ENCODE measurements at regions not wholly inside any gene's neighbourhood (a gene's known extent, or its start where the extent isn't known, plus 50 kb on each side); places are given as distances from the start of the nearest gene placed in this dataset.

DNA sequence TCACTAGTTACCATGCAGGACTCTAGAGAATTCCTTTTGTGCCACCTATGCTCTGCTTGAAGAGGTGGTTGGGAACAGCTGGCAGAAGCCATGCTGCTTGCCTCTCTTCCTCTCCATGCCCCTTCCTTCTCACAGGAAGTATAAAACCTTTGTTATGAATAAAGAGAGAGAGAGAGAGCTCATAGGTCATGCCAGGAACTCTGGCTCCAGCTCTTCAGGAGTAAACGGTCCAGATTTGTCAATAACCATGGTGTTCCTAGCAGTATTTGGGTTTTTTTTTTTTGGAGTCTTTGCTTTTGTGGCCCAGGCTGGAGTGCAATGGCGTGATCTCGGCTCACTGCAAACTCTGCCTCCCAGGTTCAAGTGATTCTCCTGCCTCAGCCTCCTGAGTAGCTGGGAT, 97.7 kb upstream of the SLC4A7 start:
- ChIA-PET CTCF (no interaction called here), POLR2A (no interaction called here), RAD21 (ENCODE audit: low non-redundant PET in 1 of 2, low total read pairs in 2 of 2, uncharacterized antibody in 2 of 2, unreplicated experiment in 2 of 2) (no interaction called here)
- Histone ChIP-seq H3K27me3 (ENCODE audit: insufficient read depth, low read length) (no peaks in the 10 kb centered on the region), H2AFZ (ENCODE audit: low read depth, low read length, poor library complexity, severe bottlenecking) (no peak overlapping the region), H3K4me1 (ENCODE audit: control insufficient read depth in 1 of 2, insufficient read depth in 2 of 2, low read length in 2 of 2) (peaks cover 0 to 2% of the 10 kb centered on the region in 2 experiments; a peak in 1 of 4 replicates), H3K9ac (ENCODE audit: low read length) (no peak overlapping the region), H3K36me3 (ENCODE audit: control insufficient read depth in 1 of 2, insufficient read depth in 2 of 2, low read length in 2 of 2) (no peaks in the 10 kb centered on the region), H3K9me3 (ENCODE audit: control insufficient read depth in 1 of 2, insufficient read depth in 1 of 2, low read depth in 1 of 2, low read length in 2 of 2) (no peaks in the 10 kb centered on the region), H3K79me2 (ENCODE audit: insufficient read depth, low read length) (no peaks in the 10 kb centered on the region), H3K4me2 (ENCODE audit: low read length) (no peak overlapping the region), H3K27ac (ENCODE audit: low read depth, low read length) (no peak overlapping the region), H3K9me2 (ENCODE audit: insufficient read depth) (no peaks in the 10 kb centered on the region), H4K20me1 (ENCODE audit: insufficient read depth) (no peaks in the 10 kb centered on the region), H3K4me3 (replicated peaks in 1 of 2; ENCODE audit: low read depth in 1 of 2, low read length in 2 of 2) (no peak overlapping the region)
- no TSS peak for BruUV-seq (replicated peaks)
- DNase-seq (ENCODE audit: low read depth, low spot score) (no peak), ATAC-seq (no peak)
- TF ChIP-seq REST (IDR thresholded peaks at IDR 0.05; ENCODE audit: low read depth) = no peak
- no peak for TF ChIP-seq ELF1 (IDR thresholded peaks at IDR 0.05; ENCODE audit: borderline replicate concordance, low read depth)
- TF ChIP-seq, protein P1, sequence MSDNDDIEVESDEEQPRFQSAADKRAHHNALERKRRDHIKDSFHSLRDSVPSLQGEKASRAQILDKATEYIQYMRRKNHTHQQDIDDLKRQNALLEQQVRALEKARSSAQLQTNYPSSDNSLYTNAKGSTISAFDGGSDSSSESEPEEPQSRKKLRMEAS (IDR thresholded peaks at IDR 0.05) = no peak
- no peak for TF ChIP-seq EZH2 (IDR thresholded peaks at IDR 0.05)
- no peak for TF ChIP-seq POLR2AphosphoS5 (IDR thresholded peaks at IDR 0.05; ENCODE audit: low read depth, low read length)
- TF ChIP-seq ZNF274 (IDR thresholded peaks at IDR 0.05; ENCODE audit: low read depth, low read length) = no peak
- TF ChIP-seq SIN3A (IDR thresholded peaks at IDR 0.05; ENCODE audit: low read depth) = no peak
- TF ChIP-seq EGR1 (IDR thresholded peaks at IDR 0.05; ENCODE audit: low read depth) = no peak
- no peak for TF ChIP-seq CEBPB (IDR thresholded peaks at IDR 0.05; ENCODE audit: low read depth)
- TF ChIP-seq, protein P2, sequence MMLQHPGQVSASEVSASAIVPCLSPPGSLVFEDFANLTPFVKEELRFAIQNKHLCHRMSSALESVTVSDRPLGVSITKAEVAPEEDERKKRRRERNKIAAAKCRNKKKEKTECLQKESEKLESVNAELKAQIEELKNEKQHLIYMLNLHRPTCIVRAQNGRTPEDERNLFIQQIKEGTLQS (IDR thresholded peaks at IDR 0.05) = no peak
- no peak for TF ChIP-seq SRF (IDR thresholded peaks at IDR 0.05; ENCODE audit: low read depth)
- TF ChIP-seq, protein P3, sequence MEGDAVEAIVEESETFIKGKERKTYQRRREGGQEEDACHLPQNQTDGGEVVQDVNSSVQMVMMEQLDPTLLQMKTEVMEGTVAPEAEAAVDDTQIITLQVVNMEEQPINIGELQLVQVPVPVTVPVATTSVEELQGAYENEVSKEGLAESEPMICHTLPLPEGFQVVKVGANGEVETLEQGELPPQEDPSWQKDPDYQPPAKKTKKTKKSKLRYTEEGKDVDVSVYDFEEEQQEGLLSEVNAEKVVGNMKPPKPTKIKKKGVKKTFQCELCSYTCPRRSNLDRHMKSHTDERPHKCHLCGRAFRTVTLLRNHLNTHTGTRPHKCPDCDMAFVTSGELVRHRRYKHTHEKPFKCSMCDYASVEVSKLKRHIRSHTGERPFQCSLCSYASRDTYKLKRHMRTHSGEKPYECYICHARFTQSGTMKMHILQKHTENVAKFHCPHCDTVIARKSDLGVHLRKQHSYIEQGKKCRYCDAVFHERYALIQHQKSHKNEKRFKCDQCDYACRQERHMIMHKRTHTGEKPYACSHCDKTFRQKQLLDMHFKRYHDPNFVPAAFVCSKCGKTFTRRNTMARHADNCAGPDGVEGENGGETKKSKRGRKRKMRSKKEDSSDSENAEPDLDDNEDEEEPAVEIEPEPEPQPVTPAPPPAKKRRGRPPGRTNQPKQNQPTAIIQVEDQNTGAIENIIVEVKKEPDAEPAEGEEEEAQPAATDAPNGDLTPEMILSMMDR (IDR thresholded peaks at IDR 0.05 in 2 of 3, conservative IDR thresholded peaks at IDR 0.05 in 1 of 3; ENCODE audit: borderline replicate concordance in 1 of 3, insufficient read depth in 1 of 3, low read depth in 2 of 3, low read length in 2 of 3) = no peak
- TF ChIP-seq JUND (IDR thresholded peaks at IDR 0.05) = no peak
- no peak for TF ChIP-seq ZFX (IDR thresholded peaks at IDR 0.05)
- TF ChIP-seq, protein P4, sequence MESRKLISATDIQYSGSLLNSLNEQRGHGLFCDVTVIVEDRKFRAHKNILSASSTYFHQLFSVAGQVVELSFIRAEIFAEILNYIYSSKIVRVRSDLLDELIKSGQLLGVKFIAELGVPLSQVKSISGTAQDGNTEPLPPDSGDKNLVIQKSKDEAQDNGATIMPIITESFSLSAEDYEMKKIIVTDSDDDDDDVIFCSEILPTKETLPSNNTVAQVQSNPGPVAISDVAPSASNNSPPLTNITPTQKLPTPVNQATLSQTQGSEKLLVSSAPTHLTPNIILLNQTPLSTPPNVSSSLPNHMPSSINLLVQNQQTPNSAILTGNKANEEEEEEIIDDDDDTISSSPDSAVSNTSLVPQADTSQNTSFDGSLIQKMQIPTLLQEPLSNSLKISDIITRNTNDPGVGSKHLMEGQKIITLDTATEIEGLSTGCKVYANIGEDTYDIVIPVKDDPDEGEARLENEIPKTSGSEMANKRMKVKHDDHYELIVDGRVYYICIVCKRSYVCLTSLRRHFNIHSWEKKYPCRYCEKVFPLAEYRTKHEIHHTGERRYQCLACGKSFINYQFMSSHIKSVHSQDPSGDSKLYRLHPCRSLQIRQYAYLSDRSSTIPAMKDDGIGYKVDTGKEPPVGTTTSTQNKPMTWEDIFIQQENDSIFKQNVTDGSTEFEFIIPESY (IDR thresholded peaks at IDR 0.05; ENCODE audit: extremely low read depth, insufficient replicate concordance, low read length) = no peak
- TF ChIP-seq RAD21 (IDR thresholded peaks at IDR 0.05; ENCODE audit: low read depth) = no peak
- no peak for TF ChIP-seq FOSL1 (IDR thresholded peaks at IDR 0.05; ENCODE audit: low read depth)
- TF ChIP-seq POLR2A (IDR thresholded peaks at IDR 0.05; ENCODE audit: borderline replicate concordance, extremely low read depth, insufficient read depth, insufficient read length) = no peak
- TF ChIP-seq SP1 (IDR thresholded peaks at IDR 0.05; ENCODE audit: low read depth) = no peak
- no peak for TF ChIP-seq EZH2phosphoT487 (IDR thresholded peaks at IDR 0.05; ENCODE audit: borderline replicate concordance)
- intact Hi-C loops (cut with micrococcal nuclease) = no loop called here
